ENCODE measurements at regions not wholly inside any gene's neighbourhood (a gene's known extent, or its start where the extent isn't known, plus 50 kb on each side); places are given as distances from the start of the nearest gene placed in this dataset.

GRCh38 chr7:45469103-45469502, 105.1 kb upstream of the ADCY1 start:
- TF ChIP-seq CTCF (conservative IDR thresholded peaks at IDR 0.05; ENCODE audit: low read depth, low read length), result no peak
- no peak overlapping the region for H3K4me3 ChIP-seq (ENCODE audit: low read depth, low read length)
- no peak for DNase-seq (ENCODE audit: low read depth)

- no peak for DNase-seq (ENCODE audit: low read depth)
- TF ChIP-seq CTCF (conservative IDR thresholded peaks at IDR 0.05; ENCODE audit: low read depth, low read length), result no peak
- no peak overlapping the region for H3K4me3 ChIP-seq (ENCODE audit: low read depth, low read length)
These were observed 104.1 kb upstream of the ADCY1 start for GRCh38 chr7:45470031-45470430.

DNA sequence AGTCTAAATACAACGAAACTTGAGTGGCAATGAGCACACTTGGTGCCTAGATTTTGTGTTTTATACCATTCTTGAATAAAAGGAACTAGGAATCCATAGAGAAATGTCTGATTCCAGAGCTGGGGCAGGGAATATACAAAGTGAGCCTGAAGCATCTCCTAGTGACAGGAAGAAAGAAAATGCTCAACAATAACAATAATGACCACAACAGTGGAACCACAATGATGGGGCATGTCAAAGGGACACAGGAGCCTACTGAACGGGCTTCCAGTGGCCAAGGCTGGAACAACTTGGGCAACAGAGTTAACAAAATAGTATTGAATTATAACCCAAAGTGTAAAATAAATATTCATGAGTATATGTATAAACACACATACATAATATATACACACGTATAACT, 94.4 kb upstream of the ADCY1 start:
- no peak overlapping the region for H3K4me3 ChIP-seq (ENCODE audit: low read depth, low read length)
- no peak for DNase-seq (ENCODE audit: low read depth)
- TF ChIP-seq CTCF (conservative IDR thresholded peaks at IDR 0.05; ENCODE audit: low read depth, low read length), result no peak

GRCh38 chr7:45482451-45482850, 91.7 kb upstream of the ADCY1 start:
- DNase-seq (ENCODE audit: low read depth), result no peak
- no peak overlapping the region for H3K4me3 ChIP-seq (ENCODE audit: low read depth, low read length)
- TF ChIP-seq CTCF (conservative IDR thresholded peaks at IDR 0.05; ENCODE audit: low read depth, low read length), result no peak

DNA sequence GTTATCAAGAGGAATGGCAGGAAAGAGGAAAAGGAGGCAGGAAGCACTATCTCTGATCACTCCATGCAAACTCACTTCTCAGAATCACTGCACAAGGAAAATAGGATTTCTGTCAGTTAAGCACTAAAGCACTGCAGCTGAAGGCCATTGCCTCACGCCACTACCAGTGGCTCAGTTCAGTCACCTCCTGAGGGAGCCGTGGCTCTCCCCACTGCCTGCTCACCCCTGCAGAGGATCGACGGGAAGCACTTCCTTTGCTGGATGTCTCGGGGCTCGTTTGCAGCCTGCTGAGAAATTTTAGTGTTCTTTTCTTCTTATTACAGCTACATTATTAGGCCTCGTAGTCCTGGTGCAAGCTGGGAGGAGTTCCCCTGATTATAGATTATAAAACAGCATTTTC, 90.1 kb upstream of the ADCY1 start:
- no peak for TF ChIP-seq CTCF (conservative IDR thresholded peaks at IDR 0.05; ENCODE audit: low read depth, low read length)
- H3K4me3 ChIP-seq (ENCODE audit: low read depth, low read length), result no peak overlapping the region
- DNase-seq (ENCODE audit: low read depth), result no peak

- no peak for TF ChIP-seq CTCF (conservative IDR thresholded peaks at IDR 0.05; ENCODE audit: low read depth, low read length)
- DNase-seq (ENCODE audit: low read depth), result no peak
- H3K4me3 ChIP-seq (ENCODE audit: low read depth, low read length), result no peak overlapping the region
These were observed 87.6 kb upstream of the ADCY1 start for GRCh38 chr7:45486575-45486974.

DNA sequence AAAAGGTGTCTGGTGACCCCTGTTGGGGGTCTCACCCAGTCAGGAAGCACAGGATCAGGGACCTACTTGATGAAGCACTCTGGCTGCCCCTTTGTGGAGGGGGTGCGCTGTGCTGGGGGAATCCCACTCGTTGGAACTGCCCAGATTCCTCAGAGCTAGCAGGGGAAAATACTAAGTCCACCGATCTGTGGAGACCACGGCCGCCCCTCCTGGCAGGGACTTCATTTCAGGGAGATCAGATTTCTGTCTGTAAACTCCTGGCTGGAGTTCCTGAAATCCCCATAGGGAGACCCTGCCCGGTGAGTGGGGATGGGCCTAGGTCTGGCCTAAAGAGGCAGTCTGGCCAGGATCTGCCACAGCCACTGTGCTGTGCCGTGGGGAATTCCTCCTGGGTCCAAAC, 79.3 kb upstream of the ADCY1 start:
- DNase-seq (ENCODE audit: low read depth), result no peak
- TF ChIP-seq CTCF (conservative IDR thresholded peaks at IDR 0.05; ENCODE audit: low read depth, low read length), result no peak
- no peak overlapping the region for H3K4me3 ChIP-seq (ENCODE audit: low read depth, low read length)
